ENCODE measurements at regions not wholly inside any gene's neighbourhood (a gene's known extent, or its start where the extent isn't known, plus 50 kb on each side); places are given as distances from the start of the nearest gene placed in this dataset.

DNA sequence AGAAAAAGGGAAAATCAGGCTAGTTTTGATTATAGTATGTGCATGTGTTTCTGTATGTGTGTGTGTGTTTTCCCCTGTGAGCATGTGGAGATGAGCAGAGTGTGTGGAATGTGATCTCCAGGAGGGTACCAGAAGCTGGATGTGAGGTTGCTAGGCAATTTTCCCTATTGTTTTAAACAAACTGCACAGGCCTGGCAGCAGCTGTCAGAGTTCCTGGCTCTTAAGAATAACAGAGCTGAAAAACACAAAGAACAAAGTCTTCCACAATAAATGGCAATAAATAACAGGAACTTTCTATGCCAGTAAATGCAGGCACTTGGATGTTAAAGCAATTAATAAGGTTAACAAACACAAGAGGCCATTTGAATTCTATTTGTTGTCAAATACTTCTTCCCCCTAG lies 344.6 kb upstream of the CTSO start:
- TF ChIP-seq, protein P1, sequence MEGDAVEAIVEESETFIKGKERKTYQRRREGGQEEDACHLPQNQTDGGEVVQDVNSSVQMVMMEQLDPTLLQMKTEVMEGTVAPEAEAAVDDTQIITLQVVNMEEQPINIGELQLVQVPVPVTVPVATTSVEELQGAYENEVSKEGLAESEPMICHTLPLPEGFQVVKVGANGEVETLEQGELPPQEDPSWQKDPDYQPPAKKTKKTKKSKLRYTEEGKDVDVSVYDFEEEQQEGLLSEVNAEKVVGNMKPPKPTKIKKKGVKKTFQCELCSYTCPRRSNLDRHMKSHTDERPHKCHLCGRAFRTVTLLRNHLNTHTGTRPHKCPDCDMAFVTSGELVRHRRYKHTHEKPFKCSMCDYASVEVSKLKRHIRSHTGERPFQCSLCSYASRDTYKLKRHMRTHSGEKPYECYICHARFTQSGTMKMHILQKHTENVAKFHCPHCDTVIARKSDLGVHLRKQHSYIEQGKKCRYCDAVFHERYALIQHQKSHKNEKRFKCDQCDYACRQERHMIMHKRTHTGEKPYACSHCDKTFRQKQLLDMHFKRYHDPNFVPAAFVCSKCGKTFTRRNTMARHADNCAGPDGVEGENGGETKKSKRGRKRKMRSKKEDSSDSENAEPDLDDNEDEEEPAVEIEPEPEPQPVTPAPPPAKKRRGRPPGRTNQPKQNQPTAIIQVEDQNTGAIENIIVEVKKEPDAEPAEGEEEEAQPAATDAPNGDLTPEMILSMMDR (IDR thresholded peaks at IDR 0.05 in 4 of 5, conservative IDR thresholded peaks at IDR 0.05 in 1 of 5) = no peak
- no peak for TF ChIP-seq POLR2A (IDR thresholded peaks at IDR 0.05)

Measured in gastrocnemius medialis (tissue), 4 donors.